GM19035 (cell line): ENCODE measurements at regions not wholly inside any gene's neighbourhood (a gene's known extent, or its start where the extent isn't known, plus 50 kb on each side); places are given as distances from the start of the nearest gene placed in this dataset.

Source experiments
- ATAC-seq: cut with Tn5 transposase; IDR thresholded peaks from one replicate; pipeline ENCODE4 v1.9.1; 2021; ENCODE audit not compliant: unreplicated experiment

DNA sequence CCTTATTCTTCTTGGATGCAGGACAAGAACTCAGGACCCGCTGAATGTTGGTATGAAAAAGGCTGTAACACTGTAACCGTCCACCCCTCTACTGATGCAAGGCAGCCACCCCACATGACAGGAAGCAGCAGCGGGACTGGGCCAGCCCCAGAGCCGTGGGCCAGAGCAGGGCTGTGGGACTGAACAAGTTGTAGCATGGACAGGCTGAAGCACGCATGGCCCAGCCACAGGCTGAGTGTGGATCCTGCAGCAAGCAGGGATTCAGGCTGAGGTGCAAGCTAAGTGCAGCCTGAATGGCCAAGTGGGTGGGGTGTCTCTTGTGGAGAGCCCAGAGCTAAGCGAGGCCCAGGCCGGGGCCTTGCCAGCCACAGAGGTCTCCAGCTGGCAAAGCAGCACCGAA, 632.2 kb downstream of the SPOCK3 start:
- no peak for ATAC-seq

DNA sequence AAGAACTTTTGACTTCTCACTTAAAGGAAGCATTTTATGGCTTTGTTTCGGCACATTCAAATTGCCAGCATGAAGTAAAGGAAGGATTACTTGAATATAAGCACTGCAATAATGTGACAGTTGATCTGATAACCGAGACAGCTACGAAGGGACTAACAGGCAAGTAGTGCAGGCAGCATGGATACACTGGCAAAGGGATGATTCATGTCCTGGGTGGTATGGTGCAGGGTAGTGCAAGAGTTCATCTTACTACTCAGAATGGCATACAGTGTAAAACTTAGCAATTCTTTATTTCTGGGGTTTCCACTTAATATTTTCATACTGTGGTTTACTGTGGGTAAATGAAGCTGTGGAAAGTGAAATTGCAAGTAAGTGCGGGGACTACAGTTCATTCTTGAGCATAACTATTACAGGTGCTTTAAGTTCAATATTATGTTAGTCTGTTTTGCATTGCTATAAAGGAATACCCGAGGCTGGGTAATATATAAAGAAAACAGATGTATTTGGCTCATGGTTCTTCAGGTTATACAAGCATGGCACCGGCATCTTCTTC, 611.8 kb downstream of the SPOCK3 start:
- no peak for ATAC-seq

DNA sequence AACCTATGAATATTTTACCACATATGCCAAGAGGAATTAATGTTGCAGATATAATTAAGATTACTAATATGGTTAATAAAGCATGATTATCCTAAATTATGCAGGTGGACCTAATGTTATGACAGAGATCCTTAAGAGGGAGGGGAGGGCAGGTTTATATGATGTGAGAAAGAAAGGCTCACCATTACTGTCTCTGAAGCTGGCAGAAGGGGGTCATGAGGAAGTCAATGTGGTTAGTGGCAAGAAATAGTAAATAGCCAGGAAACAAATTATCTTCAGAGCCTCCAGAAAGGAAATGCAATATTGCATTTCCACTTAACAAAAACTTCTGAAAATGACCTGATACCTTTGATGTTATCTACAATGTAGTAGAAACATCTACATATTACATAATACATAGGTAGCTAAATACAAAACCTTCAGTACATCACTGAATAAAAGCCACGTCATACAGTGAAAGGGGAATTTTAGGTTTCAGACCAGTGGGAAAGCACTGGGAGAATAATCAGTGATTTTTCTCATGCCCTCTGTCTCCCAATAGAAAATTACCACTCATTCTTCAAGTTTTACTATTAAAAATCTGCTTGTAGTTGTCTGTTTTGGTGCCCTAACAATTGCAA, 609.2 kb downstream of the SPOCK3 start:
- ATAC-seq: no peak

DNA sequence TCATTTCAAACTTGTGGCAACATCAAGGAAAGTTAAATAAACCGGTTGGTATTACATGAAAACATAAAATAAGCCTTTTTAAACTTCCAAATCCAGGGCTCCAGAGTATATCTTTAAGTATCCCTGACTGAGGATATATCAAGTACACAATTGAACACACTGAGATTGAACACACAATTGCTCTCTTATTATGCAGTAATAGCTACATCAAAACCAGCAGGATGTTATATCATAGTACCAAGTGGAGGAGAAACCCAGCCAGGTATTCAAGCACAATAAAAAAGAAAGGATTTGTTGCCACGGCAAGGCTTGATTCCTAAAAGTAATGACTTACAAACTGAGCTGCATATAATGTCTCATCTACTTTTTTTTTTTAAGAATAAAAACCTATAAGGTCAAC, 605.8 kb downstream of the SPOCK3 start:
- ATAC-seq: no peak

DNA sequence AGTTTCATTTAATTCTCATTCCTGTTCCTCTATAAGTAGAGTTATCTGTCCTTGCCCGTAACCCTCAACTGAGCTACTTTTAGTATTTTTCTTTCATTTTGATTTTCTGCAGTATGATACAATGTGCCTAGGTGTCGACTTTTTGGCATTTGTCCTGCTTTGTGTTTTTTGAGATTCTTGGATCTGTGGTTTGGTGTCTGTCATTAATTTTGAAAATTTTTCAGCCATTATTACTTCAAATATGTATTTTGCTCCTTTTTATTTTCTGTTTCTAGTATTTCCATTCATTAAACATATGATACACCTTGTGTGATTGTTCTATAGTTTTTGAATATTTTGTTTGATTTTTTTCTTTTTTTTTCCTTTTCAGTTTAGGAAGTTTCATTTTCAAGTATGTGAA, 598.9 kb downstream of the SPOCK3 start:
- ATAC-seq: no peak

DNA sequence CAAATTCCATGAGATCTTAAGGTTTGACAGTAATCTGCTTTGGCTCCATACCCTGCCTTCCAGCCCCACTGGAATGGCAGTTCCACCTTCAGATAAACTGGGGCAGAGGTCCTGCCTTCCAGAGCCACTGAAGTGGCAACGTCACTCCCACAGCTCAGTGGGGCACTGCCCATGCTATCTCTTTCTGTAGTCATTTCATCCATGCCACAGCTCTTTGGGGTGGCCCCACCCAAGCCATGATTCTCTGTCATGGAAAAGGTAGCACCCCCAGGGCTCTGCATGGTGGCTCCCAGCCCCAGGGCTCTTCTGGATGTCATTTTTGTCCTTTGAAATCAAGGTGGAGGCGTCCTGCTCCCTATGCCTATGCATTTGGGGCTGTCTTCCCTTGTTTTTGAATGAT, 596.5 kb downstream of the SPOCK3 start:
- no peak for ATAC-seq

DNA sequence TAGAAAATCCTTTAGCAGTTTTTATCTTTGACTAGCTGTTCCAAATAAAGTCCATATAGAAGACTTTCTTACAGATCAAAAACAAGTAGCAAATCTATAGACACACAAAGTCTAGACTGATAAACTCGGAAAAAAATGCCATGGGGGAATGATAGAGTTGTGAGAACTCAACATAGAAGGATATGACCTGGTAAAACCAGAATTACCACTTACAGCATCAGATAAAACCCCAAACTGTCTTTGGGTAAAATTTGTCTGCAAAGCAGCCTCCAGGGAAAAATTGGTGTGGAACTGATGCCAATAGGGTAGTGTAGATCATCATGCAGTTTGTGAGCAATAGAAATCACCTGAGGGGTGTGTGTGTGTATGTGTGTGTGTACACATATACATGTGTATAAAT, 579.1 kb downstream of the SPOCK3 start:
- no peak for ATAC-seq

DNA sequence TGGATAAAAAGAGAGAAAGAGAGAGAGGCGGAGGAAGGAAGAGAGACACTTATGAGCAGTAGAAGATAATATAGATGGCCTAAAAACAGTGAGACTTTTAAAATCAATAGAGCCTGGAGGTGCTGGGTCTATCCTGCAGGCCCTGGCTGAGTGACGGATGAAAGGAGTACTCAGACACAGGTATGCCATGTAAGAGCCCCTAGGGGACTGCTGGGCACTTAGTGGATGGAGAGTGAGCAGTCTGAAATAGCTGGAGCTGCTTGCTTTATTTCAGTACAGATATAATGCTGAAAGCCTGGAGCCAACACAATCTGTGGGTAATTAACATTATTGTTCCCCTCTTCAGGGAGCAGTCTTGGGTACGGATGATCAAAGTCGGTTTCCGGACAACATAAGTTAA, 578.6 kb downstream of the SPOCK3 start:
- ATAC-seq: no peak

DNA sequence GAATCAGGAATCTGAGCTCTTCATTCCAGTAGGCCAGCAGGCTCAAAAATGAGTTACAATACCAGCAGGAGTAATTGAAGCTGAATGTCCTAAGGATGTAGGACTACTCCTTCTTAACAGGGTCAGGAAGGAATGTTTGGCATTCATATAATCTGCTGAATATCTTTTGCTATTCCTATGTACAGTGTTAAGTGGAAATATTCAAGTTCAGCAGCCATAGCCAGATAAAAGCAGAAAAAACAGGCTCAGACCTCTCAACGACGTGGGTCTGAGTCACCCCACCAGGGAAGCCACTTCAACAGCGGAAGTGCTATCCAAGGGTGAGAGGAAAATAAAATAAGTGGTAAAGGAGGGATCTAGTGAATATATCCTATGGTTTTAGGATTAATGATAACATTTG, 577.0 kb downstream of the SPOCK3 start:
- no peak for ATAC-seq

DNA sequence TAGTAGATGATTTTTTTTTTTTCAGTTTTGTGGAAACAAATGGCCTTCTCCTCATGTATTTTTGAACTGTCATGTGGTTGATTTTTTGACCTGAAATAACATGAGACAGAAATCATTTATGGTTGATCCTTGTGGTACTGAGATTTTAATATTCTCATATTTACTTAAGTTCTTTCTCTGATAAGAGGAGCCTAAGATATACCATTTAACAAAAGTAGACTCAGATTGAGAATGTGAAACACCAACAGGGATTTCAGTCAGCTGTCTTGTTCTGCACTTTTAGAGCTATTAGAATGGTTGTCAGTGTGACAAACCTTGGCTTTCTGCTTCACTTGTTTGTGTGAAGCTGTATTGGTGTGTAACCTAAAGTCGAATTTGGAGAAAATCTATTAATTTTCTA, 575.7 kb downstream of the SPOCK3 start:
- ATAC-seq: no peak

DNA sequence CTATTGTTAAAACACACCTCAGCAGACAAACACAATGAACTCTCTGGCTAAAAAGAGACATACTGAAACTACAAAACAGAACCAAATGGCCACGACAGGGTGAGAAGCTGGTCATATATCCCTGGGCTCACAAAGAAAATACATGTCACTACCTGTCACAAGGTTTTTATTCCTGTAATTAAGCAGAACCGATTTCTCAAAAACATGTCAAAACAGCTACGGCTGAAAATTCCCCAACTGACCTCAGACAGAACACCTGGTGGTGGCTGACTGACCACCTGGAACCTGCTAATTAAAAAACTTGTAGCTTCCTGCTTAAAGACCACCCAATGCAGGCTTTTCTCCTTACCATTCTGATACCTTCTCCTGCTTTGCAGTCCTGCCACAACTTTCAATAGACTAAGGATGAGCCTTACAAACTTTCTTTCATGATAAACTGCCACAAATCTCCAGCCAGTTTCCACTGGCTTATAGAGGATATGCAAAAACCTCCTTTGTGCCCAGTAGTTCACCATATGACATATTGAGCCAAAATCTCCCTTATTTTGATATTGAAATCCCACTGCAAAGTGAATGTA, 571.9 kb downstream of the SPOCK3 start:
- ATAC-seq: peak; percentile 96

DNA sequence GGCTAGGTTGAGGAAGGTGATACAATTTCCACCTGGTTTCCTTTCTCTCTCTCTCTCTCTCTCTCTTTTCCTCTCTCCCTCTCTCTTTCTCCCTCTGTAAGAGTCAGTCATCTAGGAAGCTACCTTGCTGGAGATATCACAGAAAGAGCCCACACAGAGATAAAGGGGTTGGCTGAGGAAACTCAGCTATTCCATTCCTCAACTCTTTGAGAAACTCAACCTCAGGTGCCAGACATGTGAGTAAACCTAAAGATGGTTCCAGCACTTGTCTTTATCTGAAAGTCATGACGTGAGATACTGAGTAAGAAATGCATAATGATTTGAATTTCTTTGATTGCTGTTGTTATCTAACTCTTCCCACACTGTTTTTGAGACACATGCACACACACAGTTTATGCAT, 564.0 kb downstream of the SPOCK3 start:
- ATAC-seq: no peak

DNA sequence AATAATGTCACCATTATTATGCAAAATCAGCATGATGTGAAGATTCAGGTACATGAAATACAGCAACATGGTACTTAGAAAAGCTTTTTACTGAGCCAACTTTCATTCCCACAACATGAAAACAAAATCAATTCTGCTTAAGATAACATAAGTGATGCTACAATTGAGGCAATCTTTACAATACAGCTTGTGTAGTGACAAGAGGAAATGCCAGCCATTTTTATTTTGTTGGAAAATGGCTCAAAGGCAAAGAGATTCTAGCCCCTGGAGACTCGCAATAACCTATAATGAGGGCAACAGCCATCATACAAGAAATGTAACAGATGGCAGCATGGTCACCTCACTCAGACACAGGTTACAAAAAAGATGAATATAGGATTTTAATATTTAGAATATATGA, 560.4 kb downstream of the SPOCK3 start:
- no peak for ATAC-seq

DNA sequence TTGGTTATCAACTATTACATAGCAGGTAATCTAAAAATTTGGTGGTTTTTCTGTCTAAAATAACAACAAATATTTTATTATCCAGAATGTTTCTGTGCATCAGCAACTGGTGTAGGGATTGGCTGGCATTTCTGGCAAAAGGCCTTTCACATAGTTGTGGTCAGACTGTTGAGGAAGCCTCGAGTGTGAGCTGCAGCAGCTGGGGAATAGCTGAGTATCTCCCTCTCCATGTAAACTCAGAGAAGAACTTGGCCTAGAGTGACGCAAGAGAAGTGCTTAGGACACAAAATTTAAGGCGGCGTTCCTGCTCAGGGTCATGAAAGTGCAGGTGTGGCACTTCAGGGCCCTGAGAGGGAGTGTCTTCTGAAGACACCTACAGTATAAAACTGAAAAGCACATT, 558.9 kb downstream of the SPOCK3 start:
- ATAC-seq: no peak

DNA sequence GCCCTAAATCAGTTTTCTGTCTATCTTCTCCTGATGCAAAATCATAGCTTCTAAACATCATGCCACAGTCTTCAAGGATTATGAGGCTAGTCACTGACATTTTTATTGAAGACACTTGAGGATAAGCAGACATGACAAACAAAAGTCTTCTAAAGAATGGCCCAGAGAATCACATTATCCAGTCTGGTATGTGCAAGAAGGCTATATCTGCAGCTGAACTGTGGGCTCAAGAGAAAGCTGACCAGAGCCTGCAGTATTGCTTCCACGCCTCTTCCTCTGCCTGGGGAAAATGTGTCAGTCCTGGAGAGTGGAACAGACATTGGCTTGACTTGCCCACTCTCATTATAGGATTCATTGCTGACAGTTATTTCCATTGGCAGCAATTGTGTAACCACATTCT, 553.5 kb downstream of the SPOCK3 start:
- no peak for ATAC-seq

DNA sequence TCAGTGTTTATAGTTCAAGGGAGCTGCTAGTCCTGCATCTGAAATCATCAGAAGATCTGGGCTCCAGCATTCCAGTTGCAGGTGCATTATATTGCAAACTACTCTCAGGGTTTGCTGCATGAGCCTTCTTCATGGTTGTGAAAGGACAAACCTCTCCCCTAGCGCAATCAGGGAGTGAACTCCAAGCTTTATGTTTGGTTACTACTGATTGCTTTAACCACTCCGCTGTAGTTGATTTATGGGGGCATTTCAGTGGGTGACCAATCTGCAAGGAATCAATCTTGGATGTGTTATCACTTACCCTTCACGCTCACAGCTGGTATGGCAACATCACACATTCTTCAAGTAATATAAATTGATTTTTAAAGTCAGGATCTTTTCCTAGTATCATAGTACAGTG, 552.1 kb downstream of the SPOCK3 start:
- ATAC-seq: no peak
